WERI-Rb-1 (cell line): ENCODE measurements at regions not wholly inside any gene's neighbourhood (a gene's known extent, or its start where the extent isn't known, plus 50 kb on each side); places are given as distances from the start of the nearest gene placed in this dataset.

ENCODE experiments used
- DNase-seq: peaks from one replicate; pipeline ENCODE4 v3.0.0-alpha.2; 2020
- H3K27ac ChIP-seq: fragments of 250-450 bp; sonication (Bioruptor Pico); 2 replicates; pipeline ENCODE4 v1.5.1; 2020; ENCODE audit warnings: mild to moderate bottlenecking, moderate library complexity
- H3K27me3 ChIP-seq: fragments of 250-450 bp; sonication (Bioruptor Pico); 2 replicates; pipeline ENCODE4 v1.5.1; 2021; ENCODE audit warnings: mild to moderate bottlenecking, low read depth, moderate library complexity; ENCODE audit not compliant: insufficient read depth, severe bottlenecking
- H3K36me3 ChIP-seq: fragments of 250-450 bp; sonication (Bioruptor Pico); 2 replicates; pipeline ENCODE4 v1.5.1; 2020; ENCODE audit warnings: mild to moderate bottlenecking, moderate library complexity
- H3K4me3 ChIP-seq: 2 replicates; pipeline ENCODE4 v1.5.1; 2011; ENCODE audit warnings: low read depth, mild to moderate bottlenecking, control low read depth, low read length
- H3K9me3 ChIP-seq: fragments of 250-450 bp; sonication (Bioruptor Pico); 2 replicates; pipeline ENCODE4 v1.5.1; 2021; ENCODE audit warnings: mild to moderate bottlenecking, moderate library complexity; ENCODE audit not compliant: severe bottlenecking
- TF ChIP-seq, protein P1 (sequence below): IDR thresholded peaks from 2 replicates; pipeline ENCODE4 v1.5.1; 2011; ENCODE audit warnings: low read depth, mild to moderate bottlenecking, control low read depth, inconsistent platforms, low read length

DNA sequence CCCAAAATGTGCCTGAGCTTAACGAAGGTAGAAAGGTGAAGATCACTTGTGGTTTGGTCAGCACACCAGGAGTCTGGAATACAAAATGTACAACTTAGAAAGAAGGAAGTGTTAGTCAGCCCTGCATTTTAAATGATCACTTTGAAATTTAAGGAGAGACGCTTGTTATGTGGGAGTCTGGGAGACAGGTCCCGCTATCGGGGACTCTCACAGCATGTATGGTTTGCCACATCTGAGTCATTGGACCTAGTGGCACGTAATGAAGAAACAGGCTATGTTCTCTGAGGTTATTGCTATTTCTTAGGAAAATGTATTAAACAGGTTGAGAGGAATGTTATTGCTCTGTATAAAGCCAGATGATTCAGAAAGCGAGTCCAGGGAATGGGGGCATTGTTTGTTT is 2362.5 kb upstream of the WWC1 start:
- no peak for DNase-seq
- Histone ChIP-seq H3K4me3 (no peak overlapping the region), H3K27me3 (no peaks in the 10 kb centered on the region), H3K9me3 (peaks cover 2% of the 10 kb centered on the region), H3K27ac (no peak overlapping the region), H3K36me3 (no peaks in the 10 kb centered on the region)
- TF ChIP-seq, protein P1, sequence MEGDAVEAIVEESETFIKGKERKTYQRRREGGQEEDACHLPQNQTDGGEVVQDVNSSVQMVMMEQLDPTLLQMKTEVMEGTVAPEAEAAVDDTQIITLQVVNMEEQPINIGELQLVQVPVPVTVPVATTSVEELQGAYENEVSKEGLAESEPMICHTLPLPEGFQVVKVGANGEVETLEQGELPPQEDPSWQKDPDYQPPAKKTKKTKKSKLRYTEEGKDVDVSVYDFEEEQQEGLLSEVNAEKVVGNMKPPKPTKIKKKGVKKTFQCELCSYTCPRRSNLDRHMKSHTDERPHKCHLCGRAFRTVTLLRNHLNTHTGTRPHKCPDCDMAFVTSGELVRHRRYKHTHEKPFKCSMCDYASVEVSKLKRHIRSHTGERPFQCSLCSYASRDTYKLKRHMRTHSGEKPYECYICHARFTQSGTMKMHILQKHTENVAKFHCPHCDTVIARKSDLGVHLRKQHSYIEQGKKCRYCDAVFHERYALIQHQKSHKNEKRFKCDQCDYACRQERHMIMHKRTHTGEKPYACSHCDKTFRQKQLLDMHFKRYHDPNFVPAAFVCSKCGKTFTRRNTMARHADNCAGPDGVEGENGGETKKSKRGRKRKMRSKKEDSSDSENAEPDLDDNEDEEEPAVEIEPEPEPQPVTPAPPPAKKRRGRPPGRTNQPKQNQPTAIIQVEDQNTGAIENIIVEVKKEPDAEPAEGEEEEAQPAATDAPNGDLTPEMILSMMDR, result no peak

DNA sequence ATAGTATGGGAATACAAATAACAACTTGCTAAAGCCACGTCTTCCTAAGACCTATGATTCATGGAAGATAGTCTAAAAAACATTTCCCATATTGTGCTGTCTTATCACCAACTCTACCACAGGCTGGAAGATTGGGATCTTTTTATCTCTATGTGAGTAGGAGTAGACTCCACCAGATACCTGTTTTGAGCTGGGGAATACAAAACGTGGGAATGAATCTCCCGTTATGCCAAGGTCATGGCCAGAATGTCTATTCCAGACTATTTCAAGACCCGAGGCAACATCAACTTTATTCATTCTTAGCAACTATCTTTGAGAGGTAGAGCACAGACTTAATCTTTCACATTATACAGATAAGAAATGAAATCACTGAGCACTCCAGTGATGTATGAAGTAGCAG is 2350.9 kb upstream of the WWC1 start:
- Histone ChIP-seq H3K36me3 (no peaks in the 10 kb centered on the region), H3K27me3 (no peaks in the 10 kb centered on the region), H3K9me3 (no peaks in the 10 kb centered on the region), H3K4me3 (no peak overlapping the region), H3K27ac (no peak overlapping the region)
- DNase-seq, result no peak
- TF ChIP-seq, protein P1, result no peak

DNA sequence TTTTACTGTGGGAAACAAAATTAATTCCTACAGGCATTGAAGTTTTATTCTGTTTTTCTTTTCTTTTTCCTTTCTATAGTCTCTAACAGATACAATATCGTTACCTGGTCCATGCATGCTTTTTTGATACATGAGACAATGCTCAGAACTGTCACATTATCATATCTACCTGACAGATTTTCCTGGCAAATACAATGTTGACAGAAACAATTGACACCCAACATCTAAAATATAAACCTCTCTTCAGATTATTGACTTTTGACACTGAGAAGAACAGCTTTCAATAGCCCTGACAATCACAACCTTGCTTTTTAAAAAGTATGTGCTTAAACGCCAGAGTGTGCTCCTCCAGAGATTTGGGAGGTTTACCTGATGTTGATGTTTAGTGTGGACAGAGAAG is 2334.6 kb upstream of the WWC1 start:
- Histone ChIP-seq H3K4me3 (no peak overlapping the region), H3K9me3 (no peaks in the 10 kb centered on the region), H3K27ac (no peak overlapping the region), H3K27me3 (no peaks in the 10 kb centered on the region), H3K36me3 (no peaks in the 10 kb centered on the region)
- DNase-seq, result no peak
- TF ChIP-seq, protein P1, result no peak

DNA sequence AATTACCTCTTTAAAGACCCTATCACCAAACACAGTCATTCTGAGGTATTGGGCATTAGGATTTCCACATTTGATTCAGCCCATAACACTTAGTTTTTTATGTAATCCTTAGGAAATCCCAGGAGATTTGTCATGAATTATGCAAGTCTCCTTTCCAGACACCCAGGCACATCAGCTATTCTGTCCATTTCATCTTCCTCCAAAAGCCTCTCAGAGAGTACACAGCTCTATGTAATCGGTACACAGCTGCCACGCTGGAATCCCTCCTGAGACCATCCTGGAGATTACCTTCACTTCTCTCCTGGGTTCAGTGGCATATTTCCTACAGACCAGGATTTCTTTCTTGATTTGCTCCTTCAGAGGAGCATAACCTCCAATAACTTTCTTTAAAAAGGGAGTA is 2309.8 kb upstream of the WWC1 start:
- Histone ChIP-seq H3K9me3 (no peaks in the 10 kb centered on the region), H3K27ac (no peak overlapping the region), H3K27me3 (no peaks in the 10 kb centered on the region), H3K36me3 (no peaks in the 10 kb centered on the region), H3K4me3 (no peak overlapping the region)
- TF ChIP-seq, protein P1, result no peak
- DNase-seq, result peak; percentile 57

DNA sequence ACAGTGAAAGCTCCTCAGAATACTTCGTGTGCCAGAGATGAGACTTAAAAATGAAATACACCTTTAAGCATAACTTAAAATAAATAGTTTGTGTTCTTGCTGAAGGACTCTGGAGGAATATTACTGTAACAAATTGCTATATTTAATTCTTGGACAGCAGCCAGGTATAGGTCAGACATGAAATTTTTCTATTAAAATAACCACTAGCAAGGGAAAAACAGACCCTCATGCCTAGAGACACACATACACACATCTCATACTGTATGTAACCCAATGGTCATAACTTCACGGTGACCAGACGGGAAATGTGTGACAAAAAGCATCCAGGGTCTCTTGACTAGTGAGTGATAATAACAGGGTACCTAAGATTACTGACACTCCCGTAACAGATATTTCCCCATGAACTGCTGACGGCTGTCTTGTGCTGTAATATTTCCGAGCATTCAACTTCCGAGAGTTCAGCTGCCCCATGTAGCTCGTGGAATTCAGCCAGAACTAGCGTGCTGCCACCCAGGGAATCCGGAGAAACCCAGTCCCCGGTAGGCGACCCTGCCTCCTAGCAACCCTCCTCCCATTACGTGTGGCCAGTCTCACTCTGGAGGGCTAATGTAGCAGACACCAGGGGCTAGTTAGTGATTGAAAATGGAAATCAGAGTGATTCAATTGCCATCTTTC is 2295.1 kb upstream of the WWC1 start:
- H3K27me3 ChIP-seq, result no peaks in the 10 kb centered on the region
- H3K9me3 ChIP-seq, result no peaks in the 10 kb centered on the region
- no peaks in the 10 kb centered on the region for H3K36me3 ChIP-seq
- TF ChIP-seq, protein P1, result no peak
- no peak for DNase-seq
- no peak overlapping the region for H3K4me3 ChIP-seq
- no peak overlapping the region for H3K27ac ChIP-seq
